Right lobe of liver (tissue), 4 donors: ENCODE measurements at regions not wholly inside any gene's neighbourhood (a gene's known extent, or its start where the extent isn't known, plus 50 kb on each side); places are given as distances from the start of the nearest gene placed in this dataset.

ENCODE experiments used
- POLR2A ChIP-seq: fragments of 450-650 bp; IDR thresholded peaks from one replicate; pipeline ENCODE4 v1.6.1; 2017; ENCODE audit warnings: antibody characterized with exemption, mild to moderate bottlenecking
- TF ChIP-seq, protein P1 (sequence below), 4 donors: fragments of 200-600 bp in 3 of 4; fragments of 450-650 bp in 1 of 4; IDR thresholded peaks; one replicate each; pipeline versions ENCODE4 v1.5.1 to v1.8.0; 2016 to 2022; ENCODE audit warnings: antibody characterized with exemption in 4 of 4, mild to moderate bottlenecking in 2 of 4
- donor health status: DM: no; HTN: no; CAD: no.
- donor health status: DM: no; HTN: no; CAD: no.
- donor health status: DM: no; HTN: yes; CAD: no.

DNA sequence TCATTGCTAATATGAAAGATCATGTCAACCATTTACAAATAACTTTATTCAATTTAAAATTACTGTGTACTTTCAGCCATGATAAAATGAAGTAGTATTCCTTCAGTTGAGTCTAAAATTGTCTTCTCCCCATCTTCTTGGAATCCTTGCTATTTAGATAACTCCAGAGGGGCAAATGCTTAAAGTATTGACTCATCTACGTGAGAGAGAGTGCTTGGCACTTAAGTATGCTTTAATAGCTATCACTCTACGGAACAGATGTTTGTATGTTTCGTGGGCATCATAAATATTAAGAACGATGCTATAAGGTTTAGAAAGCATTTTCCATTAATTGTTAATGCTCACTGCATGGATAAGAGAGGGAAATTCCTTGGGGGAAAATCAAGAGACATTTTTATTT, 69.3 kb upstream of the MED13 start:
- TF ChIP-seq, protein P1, sequence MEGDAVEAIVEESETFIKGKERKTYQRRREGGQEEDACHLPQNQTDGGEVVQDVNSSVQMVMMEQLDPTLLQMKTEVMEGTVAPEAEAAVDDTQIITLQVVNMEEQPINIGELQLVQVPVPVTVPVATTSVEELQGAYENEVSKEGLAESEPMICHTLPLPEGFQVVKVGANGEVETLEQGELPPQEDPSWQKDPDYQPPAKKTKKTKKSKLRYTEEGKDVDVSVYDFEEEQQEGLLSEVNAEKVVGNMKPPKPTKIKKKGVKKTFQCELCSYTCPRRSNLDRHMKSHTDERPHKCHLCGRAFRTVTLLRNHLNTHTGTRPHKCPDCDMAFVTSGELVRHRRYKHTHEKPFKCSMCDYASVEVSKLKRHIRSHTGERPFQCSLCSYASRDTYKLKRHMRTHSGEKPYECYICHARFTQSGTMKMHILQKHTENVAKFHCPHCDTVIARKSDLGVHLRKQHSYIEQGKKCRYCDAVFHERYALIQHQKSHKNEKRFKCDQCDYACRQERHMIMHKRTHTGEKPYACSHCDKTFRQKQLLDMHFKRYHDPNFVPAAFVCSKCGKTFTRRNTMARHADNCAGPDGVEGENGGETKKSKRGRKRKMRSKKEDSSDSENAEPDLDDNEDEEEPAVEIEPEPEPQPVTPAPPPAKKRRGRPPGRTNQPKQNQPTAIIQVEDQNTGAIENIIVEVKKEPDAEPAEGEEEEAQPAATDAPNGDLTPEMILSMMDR (IDR thresholded peaks at IDR 0.05), result no peak
- TF ChIP-seq POLR2A, result no peak
